Frontal cortex (tissue), 3 donors: ENCODE measurements at regions not wholly inside any gene's neighbourhood (a gene's known extent, or its start where the extent isn't known, plus 50 kb on each side); places are given as distances from the start of the nearest gene placed in this dataset.
"Not testable (repeated sequence)": the region's sequence is repeated elsewhere in the genome, so short reads cannot be mapped to it uniquely, and the experiment has no call there.

Source experiments
- DNase-seq, 2 donors: peaks; one replicate each; pipeline ENCODE4 v3.0.0; 2012; ENCODE audit warnings: low spot score in 2 of 2
- FAIRE-seq: peaks from 2 replicates; lab custom pipeline; 2012; peaks lifted over from hg19 to GRCh38; lab: Jason Lieb, UNC
- donor health status: control.
- donor health status: control.
- donor health status: control.

DNA sequence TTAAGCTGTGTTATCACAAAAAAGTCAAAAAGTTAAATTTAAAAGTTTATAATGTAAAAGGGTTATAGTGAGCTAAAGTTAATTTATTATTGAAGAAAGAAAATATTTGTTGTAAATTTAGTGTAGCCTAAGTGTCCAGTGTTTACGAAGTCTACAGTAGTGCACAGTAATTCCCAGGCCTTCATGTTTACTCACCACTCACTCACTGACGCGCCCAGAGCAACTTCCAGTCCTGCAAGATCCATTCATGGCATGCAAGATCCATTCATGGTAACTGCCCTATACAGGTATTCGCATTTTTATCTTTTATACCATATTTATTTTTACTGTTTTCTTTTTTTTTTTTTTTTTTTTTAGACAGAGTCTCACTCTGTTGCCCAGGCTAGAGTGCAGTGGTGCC, 69.5 kb downstream of the TPRA1 start:
- FAIRE-seq = no peak
- no peak for DNase-seq

DNA sequence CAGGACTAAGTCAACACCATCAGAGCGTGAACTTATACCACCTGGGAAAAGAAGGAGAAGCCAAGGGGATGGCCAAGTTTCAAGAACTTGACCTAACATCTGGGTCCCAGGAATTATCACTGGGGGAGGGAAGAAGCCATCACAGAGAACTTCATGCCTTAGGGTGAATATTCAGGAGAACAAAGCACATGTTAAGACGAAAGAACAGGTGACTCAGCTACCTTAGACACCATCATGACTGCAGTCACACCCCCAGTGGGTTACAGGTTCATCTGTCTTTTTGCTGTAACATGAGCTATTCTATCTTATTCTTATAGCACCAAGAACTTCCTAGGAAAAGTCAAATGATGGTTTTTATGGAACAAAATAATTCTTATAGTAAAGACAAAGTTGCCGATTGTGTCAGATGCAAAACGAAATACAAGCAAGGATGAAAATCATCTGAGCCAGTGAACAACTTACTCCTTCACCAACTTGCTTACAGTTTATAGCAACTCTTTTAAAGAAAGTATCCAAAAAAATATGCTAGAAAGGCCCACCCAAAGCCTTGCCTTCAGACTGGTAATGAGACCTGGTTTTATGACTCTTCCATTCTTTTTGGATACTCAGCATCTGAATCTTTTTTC, 72.0 kb downstream of the TPRA1 start:
- DNase-seq (no peak), FAIRE-seq (no peak)

DNA sequence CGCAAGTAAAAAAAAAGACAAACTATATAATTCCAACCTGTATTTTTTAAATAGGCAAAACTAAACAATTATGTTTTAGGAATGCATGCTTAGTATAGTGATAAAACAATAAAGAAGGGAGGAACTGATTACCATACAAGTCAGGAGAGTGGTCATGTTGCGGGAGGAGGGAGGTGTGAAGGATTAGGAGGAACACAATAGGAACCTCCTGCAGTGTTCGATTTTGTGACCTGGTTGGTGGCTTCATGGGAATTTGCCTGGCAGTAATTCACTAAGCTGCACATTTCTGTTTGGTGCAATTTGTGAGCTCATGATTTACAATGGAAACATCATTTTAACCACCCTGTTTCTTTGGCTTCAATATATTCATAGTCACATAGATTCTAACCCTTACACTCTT, 78.3 kb downstream of the TPRA1 start:
- DNase-seq (no peak), FAIRE-seq (no peak)

DNA sequence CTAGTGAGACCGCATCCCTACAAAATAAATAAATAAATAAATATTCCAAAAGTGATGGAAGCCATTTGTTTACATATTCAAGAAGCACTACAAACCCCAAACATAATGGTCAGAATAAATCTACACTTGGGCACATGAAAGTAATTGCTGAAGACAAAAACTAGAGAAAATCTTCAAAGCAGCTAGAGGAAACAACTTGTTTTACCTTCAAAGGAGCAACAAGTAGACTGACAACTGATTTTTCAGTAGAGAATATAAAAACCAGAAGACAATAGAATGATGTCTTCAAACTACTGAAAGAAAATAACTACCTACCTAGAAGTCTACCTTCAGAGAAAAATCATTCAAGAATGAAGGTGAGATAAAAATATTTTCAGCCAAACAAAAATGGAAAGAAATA, 89.4 kb downstream of the TPRA1 start:
- DNase-seq = no peak
- no peak for FAIRE-seq

DNA sequence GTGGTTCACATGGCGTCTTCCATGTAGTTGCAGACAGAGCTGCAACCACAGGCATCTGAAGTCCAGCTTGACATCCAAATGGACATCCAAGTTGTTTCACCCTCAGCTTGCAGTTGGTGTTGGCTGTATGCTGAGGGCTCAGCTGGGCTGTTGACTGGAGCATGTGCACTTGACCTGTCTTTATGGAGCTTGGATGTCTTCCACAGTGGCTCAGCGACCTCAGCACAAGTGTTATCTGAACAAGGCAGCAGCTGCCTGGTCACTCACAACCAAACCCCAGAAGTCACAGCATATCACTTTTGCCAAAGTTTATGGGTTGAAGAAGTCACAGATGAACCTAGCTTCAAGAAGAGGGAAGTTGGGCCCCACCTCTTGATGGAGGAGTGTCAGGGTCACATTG, 92.9 kb downstream of the TPRA1 start:
- DNase-seq (no peak), FAIRE-seq (no peak)

DNA sequence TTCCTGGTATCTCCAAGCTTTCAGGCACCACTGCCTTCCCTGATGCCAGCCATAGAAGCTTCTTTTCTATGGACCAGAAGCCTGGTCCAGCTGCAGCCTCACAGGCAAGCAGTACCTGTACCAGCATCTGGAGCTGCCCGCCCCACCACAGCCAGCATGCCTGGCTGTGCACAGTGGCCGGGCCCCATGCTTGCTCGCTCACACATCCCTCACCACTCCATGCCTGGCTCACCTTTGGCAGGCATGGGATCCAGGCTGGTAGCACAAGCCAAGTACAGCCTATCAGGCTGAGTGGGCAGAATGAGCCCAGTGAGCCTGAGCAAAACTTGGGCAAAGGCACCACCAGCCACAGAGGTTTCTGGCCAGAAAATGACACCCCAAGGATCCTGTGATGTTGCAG, 93.4 kb downstream of the TPRA1 start:
- FAIRE-seq = no peak
- DNase-seq = no peak

DNA sequence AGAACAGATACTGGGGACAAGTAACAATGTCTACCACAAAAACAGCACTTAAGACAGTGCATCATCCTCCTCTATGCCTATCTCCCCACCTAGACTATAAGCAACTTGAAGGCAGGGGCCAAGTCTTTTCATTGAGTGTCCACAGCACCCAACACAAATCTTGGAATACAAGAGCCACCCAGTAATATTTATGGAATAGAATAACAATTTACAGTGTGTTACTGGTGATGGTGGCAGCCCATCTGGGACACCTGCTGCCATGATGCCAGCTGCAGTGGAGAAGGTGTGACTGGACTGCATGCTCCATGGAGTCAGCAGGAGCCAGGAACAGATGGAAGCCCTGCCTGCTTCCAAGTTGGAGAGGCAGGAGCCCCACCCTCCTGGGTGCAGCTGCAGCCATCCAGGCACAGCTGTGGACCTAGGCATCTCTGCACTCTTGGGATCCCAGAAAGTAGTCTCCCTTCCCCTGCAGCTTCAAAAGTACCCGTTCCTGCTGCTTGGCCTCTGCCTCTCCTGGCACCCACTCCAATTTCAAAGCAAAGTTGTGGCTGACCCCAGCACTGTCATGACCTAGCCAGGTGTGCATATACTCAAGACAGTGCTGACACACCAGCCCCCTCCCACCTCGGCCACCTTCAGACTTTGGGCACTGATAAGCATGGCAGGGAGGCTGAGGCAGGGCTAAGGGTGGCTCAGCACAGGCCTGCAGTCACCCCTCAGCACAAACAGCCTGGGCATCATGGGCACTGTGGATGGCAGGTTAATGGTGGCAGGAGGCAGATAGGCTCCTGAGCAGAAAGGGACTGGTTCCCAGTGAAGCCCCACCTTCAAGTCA, 94.5 kb downstream of the TPRA1 start:
- DNase-seq (no peak), FAIRE-seq (no peak)

DNA sequence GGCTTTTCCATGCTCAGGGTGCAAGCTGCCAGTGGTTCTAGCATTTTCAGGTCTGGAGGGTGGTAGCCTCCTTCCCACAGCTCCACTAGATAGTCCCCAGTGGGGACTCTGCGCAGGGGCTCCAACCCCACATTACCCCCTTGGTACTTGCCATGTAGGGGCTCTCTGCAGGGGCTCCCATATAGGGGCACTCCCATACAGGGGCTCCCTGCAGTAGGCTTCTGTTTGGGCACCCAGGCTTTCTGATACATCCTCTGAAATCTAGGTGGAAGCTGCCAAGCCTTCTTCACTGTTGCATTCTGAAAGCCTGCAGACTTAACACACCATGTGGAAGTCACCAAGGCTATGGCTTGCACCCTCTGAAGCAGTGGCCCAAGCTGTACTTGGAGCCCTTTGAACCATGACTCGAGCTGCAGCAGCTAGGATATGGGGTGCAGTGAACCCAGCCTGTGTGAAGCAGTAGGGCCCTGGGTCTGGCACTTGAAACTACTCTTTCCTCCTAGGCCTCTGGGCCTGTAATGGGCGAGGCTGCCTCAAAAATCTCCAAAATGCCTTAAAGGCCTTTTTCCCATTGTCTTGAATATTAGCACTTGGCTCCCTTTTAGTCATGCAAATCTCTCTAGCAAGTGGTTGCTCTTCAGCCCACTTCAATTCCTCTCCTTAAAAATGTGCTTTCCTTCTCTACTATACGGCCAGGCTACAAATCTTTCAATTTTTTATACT, 96.4 kb downstream of the TPRA1 start:
- DNase-seq = no peak

DNA sequence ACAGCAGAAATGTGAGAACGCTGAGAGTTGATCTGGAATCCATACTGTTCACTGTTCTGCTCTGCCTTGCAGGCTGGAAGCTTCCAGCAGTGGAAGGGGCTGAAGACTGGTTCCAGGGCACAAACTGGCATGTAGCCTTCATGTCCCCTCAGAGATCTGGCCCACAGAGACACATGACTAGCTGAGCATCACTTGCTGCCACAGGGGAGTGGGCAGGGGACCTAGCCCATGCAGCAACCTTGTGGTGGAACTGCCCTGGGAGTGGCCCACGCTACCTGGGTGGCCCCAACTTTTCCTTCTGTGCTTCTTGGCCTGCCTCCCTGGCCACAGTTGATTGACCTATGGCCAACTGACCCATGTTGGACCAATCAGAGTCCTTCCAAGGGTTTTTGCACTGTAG, 98.1 kb downstream of the TPRA1 start:
- FAIRE-seq (no peak), DNase-seq (no peak)

More for the DNA sequence above, 96.4 kb downstream of the TPRA1 start:
- no peak for FAIRE-seq

DNA sequence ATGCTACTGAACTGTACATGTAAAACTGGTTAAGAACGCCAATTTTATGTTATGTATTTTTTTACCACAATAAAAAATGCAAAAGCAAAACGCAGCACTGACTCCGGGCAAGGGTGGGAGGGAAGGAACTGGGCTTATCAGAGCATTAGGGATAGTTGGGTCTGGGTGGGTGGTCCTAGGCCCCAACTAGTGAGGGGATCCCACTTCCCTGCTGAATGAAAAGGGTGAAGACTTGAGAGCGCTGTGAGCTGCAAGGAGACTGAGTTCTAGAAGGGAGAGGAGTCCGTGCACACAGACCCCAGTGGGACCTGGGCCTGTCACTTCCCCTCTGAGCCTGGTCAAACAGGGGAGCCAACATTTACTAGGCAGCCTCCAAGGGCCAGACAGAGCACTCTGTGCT, 98.6 kb downstream of the TPRA1 start:
- FAIRE-seq (no peak), DNase-seq (no peak)

DNA sequence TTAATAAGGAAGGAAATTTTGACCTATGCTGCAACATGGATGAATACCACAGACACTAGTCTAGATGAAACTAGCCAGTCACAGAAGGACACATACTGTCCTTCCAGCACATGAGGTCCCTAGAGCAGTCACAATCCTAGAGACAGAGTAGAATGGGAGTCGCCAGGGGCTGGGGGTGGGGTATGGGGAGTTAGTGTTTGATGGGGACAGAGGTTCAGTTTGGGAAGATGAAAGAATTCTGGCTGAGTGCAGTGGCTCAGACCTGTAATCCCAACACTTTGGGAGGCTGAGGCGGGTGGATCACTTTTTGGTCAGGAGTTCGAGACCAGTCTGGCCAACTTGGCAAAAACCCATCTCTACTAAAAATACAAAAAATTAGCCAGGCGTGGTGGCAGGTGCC, 99.2 kb downstream of the TPRA1 start:
- FAIRE-seq = no peak

DNA sequence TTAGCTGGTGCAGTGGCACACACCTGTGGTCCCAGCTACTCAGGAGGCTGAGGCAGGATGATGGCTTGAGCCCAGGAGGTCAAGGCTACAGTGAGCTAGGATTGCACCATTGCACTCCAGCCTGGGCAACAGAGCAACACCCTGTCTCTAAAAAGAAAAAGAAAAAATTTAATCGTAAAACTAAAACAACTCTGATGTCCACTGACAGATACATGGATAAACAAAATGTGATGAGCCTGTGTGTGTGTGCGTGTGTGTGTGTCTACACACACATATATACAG, 99.6 kb downstream of the TPRA1 start:
- FAIRE-seq, DNase-seq: not testable (repeated sequence)

More for the DNA sequence above, 99.2 kb downstream of the TPRA1 start:
- DNase-seq = no peak

DNA sequence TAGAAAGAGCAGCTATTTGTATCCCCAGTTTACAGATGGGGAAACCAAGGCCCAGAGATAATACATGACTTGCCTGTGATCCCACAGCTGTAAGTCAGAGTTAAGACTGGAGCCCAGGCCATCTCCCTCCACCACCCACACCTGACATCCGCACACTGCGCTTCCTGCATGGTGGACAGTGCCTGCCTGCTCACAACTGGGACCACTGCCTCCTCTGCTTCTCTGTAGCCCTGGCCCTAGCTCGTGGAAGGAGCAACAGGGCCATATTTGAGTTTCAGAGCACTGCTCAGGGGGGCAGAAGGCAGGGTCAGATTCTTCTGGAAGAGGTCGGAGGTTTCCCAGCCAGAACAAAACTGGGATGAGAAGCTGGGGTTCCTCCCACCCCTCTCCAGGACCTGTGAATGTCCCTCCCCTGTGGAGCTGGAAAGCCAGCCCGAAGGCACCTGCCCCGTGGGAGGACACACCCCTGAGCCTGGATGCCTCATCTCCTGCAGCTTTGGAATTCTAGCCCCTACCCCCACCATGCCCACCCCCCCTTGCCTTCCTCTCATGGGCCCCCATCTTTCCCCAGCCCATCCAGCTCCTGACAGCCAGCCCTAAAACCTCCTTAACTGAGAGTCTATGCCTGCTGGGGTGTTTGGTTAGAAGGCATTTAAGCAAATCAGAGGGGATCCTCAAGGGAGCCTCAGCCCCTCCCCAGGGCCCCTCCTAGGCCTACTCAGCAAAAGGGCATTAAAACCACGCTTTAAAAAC, 100.1 kb downstream of the TPRA1 start:
- FAIRE-seq = no peak
- DNase-seq = no peak

DNA sequence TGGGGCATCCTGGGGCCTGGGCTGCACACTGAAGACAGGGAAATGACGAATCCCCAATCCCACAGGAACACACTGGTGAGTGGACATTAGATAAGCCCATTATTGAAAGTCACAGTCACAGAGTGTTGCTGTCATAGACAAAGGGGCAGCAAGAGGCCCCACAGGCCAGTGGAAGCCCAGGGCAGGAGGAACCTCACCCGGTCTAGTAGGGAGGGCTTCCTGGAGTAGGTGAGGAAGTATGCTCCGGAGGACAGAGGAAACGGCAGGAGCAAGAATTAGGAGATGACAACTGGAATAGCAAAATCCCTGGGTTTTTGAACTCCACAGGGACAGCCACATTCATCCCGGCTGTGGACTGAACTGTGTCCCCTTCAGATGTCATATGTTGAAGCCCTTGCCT, 101.2 kb downstream of the TPRA1 start:
- FAIRE-seq (no peak), DNase-seq (no peak)

DNA sequence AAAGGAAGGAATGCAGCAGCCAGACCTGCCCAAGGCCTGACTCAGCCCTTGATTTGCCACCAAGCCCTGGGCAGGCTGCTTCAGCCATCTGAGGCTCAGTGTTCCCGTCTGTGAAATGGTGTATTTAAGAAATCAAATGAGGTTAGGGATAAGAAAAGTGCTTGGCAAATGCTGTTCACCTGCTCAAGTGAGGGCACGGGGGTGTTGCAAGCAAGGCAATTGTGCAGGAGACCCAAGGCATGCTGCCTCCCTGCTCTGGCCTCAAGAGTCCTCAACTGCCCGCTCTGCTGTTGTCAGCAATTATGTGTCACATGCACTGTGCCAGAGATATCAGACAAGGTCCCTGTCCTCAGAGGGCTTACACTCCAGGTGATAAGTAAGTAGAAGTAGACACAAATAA, 101.8 kb downstream of the TPRA1 start:
- FAIRE-seq (no peak), DNase-seq (no peak)

DNA sequence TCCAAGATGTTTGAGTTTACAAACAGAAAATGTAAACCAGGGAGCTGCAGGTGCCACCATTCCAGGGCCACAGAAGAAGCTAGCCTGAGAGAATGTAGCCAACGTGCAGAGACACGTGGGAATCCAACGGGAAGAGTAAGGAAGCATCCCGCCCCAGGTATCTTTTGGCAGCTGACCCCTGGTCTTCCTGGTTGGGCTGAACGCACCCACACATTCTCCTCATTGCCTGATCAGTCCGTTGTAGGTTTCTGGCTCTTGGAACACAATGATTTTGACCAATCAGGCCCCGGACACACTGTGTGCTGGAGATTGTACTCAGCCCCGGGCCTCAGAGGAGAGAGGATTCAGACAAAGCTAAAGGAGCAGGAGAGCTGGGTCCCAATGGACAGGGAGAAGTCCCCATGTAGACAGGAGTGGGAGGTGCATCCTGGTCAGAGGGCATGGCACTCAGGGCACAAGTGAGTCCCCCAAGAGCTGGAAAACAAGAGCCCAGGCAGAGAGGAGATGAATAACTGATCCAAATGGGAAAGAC, 102.3 kb downstream of the TPRA1 start:
- FAIRE-seq = no peak
- DNase-seq = no peak

DNA sequence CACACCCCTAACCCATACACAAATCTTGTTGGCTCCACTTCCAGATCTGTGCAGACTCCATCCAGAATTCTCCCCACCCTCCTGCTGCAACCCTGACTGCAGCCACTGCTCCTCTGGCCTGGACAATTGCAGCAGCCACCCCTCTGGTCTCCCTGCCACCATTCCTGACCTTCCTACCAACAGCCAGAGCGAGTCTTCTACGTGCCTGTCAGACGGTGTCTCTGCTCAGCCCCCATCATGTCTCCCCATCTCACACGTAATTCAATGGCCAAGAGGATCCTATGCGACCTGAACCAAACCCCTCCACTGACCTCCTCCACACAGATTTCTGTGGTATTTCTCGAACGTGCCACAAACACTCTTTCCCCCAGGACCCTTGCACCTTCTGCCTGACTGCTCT, 103.3 kb downstream of the TPRA1 start:
- DNase-seq = no peak
- FAIRE-seq = no peak

DNA sequence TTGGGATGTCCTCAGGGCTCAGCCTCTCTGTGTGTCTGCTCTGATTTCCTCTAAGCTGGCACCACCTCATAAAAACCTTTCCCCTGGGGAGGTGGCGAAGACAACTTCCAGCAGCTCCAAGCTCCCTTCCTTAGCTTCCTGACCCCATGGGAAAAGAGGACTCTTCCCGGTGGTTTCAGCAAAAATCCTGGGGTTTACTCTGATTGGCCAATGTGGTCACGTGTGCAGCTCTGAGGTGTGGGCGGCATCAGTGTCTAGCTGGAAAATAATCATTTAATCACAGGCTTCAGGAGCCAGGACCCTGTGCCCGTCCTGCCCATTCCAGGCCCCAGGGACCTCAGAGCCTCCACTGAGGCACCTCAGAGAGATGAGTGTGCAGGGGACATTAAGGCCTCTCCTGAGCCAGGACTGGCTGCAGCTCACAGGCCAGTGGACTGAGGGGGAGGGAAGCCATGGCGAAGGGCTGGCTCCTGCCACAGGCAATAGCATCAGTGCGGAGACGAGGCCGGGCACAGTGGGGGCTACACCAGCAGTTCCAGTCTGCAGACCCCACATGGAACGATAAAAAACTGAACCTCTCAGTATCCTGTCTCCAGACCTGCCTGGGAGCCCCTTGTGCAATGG, 104.1 kb downstream of the TPRA1 start:
- FAIRE-seq = no peak

DNA sequence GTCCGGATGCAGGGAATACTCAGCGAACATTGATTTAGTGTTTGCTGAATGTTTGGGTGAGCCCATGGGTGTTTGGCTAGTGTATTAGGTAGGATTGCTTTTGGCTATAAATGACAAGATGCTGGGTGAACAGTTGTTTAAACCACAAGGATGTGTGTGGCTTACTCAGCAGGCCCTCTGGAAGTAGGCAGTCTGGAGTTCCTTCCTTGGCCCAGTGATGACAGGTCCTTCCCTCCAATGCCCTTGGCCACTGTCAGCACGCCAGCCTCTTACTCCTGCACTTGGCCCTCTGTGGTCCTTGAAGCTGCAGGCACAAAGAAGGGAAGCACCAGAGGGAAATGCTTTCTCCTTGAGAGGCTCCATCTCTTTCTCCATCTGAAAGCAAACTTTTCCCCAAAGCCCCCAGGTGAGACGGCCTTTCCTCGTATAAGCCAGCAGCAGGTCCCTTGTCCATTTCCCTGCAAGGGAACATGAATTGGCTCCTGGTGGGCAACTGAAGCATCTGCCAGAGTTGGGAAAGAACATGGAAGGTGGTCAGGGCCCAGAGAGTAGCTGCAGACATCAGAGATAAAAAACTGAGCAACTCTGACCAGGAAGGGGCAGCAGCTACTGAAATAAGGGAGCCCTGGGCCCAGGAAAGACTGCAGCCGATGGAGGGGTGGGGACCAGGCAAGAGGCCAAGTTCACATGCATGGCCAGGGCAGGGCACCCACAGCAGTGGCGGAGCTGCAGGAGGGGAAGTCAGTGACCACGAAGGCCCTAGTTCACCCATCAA, 105.0 kb downstream of the TPRA1 start:
- FAIRE-seq (no peak), DNase-seq (no peak)

More for the DNA sequence above, 104.1 kb downstream of the TPRA1 start:
- no peak for DNase-seq
